NCI-H2196 (cell line): ENCODE measurements at regions not wholly inside any gene's neighbourhood (a gene's known extent, or its start where the extent isn't known, plus 50 kb on each side); places are given as distances from the start of the nearest gene placed in this dataset.
"Not testable (repeated sequence)": the region's sequence is repeated elsewhere in the genome, so short reads cannot be mapped to it uniquely, and the experiment has no call there.

Experiments
- DNase-seq: peaks from one replicate; lab custom pipeline; 2025; ENCODE audit not compliant: unreplicated experiment; lab: John Stamatoyannopoulos, UW

DNA sequence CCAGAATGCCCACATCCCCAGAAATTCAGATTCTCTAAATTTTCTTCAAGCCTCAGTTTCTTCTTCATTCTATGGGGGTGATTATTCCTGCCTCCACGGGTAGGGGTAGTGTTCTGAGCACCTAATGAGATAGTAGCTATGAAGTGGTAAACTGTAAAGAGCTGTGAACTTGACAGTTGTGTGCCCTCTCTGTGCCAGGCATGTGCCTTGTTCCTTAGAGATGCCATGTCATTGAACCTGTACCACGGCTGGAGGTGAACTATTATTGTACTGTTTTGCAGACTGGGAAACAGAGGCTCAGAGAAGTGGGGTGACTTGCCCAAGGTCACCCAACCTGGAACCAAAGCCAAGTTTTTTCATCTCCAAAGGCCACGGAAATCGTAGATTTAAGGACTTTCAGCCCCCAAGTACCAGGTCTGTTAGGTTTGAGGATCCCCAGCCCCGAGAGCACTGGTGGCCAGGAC lies 67.7 kb upstream of the SIRPA start:
- no peak for DNase-seq

DNA sequence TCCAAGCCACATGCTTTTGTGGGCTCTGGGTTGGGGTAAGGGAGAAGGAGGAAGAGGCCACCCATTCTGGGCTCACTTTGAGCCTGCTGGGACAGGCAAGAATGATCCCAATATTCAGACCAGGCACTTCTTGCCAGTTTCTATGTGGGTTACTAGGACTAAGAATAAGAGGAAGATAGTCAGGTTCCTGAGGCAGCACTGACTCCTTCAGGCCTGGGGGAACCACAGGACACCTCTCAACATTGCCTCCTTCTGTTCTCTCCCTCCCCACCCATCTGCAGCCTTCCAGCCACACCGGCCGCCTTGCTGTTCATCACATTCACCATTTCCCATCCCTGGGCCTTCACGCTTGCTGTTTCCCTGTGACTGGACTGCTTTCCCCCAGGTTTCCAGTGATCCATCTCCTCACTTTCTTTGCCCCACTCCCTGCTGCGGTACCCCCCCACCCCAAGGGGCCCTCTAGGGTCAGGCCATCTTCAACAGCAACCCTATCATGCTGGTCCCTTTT lies 69.2 kb upstream of the SIRPA start:
- DNase-seq: no peak

DNA sequence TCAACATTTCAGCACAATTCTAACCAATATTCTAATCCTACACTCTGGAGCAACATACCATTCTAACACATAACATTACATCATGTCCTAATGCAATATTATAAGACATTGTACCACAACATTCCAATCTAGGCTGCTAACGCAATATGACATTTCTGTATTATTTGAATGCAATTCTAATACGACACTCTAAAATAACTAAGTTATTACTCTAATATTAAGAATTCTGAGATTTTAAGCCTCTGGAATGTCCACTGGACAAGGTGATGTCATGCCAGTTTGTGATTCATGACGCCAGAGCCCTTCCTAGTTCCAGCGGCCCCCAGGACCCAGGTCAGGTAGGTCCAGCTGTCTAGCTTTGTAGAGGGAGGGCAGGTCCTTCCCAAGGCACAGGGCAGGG lies 69.7 kb upstream of the SIRPA start:
- DNase-seq: no peak

DNA sequence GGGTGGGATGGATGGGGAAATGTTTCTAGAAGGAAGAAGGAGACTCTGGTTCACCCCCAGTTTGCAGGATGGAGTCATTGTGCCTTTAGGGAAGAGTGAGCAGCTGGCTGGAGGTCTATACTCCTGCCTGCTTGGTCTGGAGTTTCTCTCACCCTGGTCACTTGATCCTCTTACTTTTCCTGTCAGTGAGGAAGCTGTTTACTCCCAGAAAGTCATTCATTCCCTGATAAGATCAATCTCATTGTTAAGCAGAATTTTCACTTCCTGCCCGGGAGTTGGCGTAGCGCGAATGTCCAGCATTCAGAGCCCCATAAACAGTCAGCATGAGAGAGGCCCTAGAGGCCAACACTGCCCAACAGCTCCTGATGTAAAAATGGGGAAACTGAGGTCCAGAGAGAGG lies 70.4 kb upstream of the SIRPA start:
- no peak for DNase-seq

DNA sequence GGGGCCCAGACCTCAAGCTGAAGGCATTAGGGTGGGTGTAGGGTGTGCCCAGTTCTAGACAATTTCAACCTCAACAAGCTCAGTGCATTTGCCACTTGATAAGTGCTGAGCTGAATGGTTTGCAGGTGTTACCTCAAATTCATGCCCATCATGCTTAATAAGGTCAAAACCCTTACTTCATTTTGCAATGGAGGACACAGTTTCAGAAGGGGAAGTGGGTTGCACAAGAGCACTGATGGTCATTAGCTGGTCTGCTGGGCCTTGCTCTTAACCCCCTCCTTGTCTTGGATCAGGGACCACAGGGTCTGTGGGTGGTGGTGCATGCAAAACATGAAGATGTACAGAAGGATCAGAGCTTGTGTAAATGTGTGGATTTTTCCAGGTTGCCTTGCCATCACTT lies 71.0 kb upstream of the SIRPA start:
- DNase-seq: no peak

DNA sequence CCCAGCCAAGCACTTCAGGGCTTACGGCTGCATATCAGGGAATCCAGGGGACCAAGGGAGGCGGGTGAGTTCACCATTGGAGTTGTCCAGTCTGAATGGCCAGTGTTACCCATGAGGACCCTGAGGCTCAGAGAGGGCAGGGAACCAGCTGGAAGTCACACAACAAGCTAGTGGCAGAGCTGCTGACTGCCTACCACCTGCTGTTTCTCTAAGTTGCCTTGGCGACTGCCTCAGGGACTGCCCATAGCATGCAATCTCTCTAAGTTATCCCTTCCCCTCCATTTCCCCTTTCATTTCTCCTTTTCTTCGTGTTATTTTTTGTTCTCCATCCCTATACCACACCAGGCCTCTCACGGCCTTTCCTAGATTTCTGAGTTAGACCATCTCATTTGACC lies 71.8 kb upstream of the SIRPA start:
- no peak for DNase-seq

DNA sequence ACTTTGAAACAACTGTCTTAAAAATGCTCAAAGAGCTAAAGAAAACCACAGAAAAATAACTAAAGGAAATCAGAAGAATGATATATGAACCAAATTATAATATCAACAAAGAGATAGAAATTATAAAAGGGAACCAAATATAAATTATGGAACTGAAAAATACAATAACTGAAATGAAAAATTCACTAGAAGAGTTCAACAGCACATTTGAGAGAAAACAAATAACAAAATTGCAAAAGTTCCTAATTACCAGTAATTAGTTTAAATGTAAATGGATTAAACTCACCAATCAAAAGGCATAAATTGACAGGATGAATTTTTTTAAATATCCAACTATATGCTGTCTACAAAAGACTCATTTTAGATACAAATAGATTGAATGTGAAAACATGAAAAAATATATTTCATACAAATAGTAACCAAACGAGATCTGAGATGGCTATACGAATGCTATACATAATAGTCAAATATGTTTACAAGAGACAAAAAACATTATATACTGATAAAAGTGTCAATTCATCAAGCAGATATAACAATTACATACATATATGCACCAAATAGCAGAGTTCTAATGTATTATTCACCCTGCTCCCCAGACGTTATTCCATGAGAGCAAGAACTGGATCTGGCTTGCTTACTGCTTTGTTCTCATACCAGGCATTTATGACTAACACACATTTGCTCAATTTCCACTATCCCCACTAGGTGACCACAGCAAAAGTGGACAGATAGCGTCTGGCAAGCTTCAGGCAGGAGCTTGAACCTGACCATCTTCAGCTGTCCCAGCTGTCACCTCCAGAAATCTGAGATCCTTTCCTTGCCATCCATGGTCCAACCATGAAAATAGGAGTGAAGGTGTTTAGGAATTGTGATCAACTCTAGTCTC lies 72.4 kb upstream of the SIRPA start:
- DNase-seq: no peak

DNA sequence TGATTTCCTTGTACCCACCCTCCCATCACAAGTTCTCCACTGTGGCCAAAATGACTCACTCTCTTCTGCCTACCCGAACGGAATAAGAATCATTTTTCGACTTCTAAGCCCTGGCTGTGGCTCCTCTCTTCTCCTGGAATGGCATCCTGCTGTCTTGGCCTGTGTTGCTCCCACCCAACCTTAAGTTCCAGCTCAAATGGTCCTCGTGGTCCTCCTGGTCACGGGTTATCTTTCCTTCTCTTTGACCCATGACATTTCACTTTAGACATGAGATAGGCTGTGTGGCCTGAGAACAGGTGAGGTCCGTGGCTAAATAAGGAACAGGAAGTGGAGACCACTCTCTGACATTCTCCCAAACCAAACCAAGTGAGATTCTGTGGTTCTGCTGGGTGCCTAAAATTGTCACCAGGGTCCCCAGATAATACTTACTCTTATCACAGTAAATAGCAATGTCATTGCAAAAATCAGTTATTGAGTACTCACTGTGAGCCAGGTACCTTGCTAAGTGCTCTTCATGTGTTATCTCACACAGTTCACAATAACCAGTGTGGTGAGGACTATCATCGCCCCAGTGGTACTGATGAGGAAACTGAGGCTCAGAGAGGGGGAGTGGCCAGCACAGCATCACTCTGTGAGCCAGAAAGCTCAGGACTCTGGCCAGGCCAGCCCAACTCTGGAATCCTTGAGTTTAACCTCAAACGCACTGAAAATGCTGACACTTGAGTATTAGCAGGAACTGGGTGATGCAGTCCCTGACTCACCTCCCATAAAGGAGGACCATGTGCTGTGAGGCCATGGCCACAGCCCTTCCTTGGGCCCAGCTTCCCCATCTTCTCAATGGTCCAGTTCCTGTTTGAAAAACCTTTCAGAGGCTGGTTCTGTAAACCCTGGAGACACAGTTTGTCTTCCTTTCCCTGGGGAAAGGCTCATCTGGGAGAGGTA lies 74.8 kb upstream of the SIRPA start:
- DNase-seq: no peak

DNA sequence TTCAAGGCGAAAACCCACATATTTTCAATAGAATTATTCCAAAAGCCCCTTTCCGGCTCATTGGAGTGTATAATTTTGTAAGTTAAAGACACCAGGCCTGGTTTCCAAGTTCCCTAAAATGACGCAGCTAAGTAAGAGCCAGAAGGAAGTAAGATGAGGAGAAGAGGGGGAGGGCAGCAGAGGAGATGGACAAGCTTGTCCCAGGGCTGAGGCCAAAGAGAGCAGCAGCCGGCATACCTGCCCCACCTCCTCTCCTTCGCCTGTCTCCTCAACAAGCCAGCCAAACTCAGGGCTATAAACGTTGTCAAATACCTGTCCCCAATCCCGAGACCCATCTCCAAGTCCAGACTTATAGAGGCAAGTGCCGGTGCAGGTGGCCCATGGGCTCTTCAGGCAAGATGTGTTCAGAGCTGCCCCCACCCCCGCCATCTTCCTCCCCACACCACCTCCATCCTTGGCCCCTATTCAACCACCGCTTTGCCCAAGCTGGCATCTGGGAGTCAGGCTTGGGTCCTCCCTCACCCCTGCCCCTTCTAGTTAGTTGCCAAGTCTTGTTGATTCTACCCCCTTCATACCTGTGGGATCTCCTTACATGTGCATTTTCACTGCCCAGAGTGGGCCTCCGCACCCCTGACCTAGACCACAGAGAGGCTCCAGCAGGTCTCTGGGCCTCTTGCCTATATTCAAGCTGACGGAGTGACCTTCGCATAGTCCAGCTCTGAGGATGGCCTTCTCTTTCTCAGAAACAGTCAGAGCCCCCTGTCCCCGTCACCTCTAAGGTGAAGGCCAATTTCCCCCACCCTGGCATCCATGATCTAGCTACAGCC lies 75.7 kb upstream of the SIRPA start:
- DNase-seq: no peak

DNA sequence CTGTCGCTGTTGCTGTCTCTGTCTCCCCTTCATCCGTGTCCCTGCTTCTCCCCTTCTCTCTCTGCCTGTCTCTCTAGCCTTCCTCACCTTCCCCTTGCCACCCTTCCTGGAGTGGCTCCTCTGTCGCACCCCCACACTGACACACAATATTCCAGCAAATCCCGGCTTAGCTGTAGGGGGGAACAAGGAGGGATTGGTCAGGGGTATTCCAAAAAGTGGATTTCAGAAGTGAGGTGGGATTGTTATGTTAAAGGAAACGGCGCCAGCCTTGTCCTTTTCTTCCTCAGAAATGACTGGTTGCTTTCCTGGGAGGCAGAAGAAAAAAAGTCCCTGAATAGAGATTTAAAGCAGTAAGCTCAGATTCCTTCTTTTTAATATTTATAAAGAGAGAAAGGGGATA lies 76.3 kb upstream of the SIRPA start:
- no peak for DNase-seq

DNA sequence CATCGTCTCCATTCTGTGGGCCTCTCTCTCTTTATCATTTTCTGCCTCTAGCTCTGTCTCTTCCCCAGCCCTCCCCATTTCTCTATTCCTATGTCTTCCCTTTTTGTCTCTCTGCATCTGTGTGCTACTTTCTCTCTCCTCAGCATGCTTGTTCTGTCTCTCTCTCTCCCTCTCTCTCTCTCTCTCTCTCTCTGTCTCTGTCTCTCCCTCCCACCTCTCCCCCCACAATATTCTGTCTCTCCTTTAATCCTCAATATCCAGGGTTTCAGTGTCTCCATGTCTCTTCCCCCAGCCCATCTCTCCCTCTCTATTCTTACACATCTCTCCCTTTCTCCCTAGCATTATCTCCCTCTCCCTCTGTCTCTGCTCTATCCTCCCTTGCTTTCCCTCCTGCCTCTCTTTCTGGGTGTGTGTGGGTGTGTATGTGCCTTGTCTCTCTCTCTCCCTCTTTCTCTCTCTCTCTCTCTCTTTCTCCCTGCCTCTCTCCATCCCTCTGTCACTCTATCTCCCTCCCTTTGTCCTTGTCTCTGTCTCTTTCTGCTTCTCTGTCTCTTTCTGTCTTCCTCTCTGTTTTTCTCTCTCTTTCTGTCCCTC lies 76.9 kb upstream of the SIRPA start:
- DNase-seq: no peak

DNA sequence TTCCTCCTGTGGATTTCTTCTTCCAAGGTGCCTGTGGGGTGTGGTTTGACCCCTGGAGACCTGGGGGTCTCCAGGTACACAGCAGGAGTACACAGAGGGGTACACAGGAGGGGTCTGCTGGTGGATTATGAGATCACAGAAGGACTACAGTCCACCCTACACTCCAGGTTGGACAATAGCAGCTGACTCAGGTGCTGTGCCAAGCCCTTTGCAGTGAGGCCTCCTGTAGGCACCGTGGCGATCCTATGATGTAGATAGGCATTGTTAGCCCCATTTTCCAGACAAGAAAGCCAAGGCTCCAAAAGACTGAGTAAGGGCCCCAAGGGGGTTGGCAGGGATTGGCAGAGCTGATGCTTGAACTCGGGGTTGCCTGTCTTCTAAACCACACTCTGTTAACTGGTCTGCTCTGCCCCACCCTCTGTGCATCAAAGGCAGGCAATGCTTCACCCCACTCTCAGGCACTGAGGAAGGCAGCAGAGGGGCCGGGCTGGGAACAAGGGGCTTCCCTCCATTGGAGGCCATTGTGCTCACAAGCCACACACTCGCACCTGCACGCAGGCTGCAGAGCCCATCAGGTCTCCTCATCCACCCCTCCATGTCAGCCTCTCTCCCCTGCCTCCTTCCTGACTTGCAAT lies 77.5 kb upstream of the SIRPA start:
- no peak for DNase-seq

DNA sequence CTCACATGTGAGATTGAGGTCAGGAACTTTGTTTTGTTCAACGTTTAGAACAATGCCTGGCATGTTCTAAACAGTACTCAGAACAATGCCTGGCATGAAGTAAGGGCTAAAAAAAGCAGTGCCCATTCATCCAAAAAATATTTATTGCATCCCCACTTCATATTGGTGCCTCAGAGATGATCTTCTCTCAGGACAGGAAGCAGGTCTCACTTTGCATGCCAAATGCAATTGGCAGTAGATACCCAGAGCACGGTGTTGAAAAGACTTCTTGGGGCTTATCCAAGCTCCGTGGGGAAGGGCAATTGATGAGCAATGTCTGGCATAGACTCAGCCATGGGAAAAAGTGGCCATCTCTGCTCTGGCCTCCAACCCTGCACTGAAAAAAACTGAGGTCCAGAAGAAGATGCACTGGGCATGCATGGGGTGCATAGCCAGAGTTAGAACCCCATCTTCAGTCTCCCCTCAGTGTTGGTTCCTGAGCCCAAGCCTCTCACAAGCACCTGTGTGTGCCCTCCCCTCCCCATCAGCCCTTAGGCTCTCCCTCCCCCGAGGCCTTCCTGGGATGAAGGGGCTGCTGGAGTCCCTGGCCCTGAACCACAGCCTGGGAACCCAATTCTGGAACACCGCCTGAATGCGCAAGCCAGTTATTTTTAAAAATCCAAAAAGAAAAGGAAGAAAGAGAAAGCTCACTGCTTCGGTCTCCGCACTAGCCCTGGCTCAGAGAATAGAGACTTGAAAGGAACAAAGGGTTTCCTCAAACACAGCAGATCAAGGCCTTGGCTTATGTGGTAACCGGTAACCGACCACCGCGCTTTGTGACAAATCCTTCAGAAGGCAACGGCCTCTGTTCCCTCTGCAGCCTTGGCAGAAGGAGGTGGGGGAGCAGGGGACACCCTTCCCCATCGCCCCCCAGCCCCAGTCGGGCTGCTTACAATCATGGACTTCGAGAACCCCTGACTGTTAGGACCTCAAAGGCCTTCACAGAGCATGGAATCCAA lies 78.5 kb upstream of the SIRPA start:
- peak; percentile 30 for DNase-seq

DNA sequence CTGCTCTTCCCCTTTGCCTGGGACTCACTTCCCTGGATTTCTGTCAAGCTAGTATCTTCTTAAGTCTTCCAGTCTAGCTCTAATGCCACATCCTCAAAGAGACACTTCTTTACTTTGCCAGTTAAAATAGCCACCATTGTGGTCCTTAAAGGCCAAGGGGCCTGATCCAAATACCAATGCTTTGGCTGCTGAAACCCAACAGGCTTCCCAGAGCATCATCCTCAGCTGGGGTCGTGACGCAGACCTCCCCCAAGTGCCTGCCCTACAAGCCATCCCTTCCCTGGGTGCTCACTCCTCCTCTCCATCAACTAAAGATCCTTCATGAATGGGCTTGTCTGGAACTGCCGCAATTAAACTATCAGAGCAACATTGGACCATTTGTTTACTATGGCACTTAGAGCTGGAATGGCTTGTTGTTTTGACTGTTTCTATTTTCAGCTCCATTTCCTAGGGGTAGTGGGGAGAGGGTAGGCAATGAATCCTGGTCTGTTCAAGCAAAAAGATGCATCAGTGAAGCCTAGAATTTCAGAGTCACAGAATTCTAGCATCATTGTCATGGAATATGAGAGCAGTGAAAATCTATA lies 79.6 kb upstream of the SIRPA start:
- DNase-seq: no peak

DNA sequence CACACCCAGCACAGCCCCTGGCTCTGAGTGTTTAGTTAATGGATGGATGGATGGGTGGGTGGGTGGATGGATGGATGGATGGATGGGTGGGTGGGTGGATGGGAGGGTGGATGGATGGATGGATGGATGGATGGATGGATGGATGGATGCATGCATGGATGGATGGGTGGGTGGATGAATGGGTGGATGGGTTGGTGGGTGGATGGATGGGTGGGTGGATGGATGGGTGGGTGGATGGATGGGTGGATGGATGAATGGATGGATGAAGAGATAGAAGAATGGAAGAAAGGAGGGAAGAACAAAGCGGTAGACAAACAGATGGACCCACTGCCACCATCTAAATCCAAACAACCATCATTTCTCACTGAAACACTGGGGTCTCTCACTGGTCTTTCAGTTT lies 80.3 kb upstream of the SIRPA start:
- not testable (repeated sequence) for DNase-seq

DNA sequence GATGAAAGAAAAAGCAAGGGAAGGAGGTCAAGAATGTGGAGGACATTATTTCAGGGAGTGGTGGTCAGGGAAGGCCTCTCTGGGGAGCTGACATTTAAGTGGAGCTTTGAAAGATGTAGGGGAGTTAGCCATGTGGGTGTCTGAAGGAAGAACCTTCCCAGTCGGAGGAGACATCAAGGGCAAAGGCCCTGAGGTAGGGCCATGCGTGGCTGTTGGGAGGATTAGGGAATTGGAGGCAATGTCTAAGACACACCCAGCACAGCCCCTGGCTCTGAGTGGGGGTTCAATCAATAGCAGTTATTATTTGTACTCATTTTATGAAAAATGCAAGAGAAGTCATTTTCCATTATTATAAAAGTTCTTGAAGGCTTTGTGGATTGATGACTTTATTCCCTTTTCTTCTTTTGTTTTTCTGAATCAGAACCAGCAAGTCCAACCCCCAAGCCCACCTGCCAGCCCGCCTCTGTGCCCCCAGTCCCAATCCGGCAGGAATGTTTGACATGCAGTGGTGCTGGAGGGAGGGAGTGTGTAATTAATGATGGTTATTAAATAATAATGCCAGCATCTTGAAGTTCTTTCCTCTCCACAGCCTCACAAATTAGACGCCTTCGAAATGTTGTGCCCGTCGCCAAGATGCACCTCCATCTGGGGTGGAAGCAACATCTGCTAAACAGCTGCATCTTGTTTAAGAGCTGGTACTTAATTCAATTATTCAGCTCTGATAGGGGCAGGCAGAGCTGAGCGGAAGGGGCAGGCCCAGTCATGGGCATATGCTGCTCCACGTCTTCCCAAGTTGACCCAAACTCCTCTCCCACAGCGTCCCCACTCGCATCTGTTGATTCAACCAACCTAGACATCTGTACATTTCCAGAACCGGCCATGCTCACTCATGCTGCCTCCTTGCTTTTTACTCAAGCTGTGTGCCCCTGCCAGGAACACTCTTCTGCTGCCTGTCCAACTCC lies 81.3 kb upstream of the SIRPA start:
- no peak for DNase-seq

DNA sequence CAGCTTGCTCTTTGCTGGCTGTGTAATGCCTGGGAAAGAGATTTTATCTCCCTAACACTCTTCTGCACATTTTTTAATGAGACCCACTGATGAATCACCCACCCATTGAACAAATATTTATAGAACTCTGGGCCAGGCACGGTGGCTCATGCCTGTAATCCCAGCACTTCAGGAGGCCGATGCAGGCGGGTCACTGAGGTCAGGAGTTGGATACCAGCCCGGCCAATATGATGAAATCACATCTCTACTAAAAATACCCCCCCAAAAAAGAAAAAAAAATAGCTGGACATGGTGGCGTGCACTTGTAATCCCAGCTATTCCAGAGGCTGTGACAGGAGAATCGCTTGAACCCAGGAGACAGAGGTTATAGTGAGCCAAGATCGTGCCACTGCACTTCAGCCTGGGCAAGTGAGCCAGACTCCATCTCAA lies 82.1 kb upstream of the SIRPA start:
- DNase-seq: peak; percentile 7
